ENCODE measurements at regions not wholly inside any gene's neighbourhood (a gene's known extent, or its start where the extent isn't known, plus 50 kb on each side); places are given as distances from the start of the nearest gene placed in this dataset.

DNA sequence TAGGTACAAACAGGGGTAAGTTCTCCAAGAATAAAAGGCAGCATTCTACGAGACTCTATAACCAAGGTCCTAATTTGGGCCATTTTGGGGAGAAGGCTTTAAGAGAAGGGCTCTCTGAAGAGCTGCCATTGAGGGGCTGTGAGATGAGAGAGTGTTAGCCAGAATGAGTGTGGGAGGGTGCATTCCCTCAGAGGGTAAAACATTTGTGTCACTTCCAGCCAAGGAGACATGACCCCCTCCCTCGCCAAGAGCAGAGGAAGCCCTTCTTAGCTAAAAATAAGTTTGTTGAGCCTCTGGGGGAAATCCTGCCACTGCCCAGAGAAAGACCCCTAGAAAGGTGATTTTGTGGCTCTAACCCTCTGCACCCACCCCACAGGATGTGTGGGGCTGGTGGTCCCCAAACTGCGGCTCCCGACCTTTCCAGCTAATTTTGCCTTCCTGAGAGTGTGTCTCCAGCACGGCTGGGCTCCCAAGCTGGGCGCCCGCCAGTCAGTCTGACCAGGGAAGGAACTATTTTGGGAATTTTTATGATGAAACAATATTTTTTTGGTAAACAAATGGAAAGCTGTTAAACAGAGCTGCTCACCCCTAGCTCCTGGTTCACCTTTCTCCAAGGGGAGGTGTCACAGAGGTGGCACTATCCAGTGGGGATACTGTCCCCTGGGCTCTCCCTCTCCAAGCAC lies 65.9 kb upstream of the JDP2 start:
- TF ChIP-seq, protein P1, sequence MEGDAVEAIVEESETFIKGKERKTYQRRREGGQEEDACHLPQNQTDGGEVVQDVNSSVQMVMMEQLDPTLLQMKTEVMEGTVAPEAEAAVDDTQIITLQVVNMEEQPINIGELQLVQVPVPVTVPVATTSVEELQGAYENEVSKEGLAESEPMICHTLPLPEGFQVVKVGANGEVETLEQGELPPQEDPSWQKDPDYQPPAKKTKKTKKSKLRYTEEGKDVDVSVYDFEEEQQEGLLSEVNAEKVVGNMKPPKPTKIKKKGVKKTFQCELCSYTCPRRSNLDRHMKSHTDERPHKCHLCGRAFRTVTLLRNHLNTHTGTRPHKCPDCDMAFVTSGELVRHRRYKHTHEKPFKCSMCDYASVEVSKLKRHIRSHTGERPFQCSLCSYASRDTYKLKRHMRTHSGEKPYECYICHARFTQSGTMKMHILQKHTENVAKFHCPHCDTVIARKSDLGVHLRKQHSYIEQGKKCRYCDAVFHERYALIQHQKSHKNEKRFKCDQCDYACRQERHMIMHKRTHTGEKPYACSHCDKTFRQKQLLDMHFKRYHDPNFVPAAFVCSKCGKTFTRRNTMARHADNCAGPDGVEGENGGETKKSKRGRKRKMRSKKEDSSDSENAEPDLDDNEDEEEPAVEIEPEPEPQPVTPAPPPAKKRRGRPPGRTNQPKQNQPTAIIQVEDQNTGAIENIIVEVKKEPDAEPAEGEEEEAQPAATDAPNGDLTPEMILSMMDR (IDR thresholded peaks at IDR 0.05), result no peak
- Histone ChIP-seq H3K4me3 (peak overlapping the region; percentile 51), H3K27ac (peak overlapping the region; percentile 57 to 80)
- DNase-seq (ENCODE audit: low spot score), result peak; percentile 78

DNA sequence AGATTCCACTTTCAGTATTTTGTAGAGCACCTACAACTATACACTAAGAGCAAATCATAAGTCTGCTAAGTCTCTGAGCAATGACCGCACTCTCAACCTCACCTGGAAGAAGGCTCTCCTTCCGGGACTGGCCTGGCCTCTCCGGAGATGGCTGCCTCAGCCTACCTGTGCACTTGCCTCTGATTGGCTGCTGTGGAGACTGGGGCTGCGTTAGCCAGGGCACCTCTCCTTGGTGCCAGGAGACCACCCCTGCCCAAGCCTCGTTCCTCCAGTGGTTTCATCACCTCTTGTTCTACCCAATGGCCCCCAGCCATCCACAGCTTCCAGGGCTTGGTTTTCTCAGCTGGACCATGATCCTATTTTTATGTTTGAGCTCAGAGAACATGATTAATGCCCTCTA lies 64.7 kb upstream of the JDP2 start:
- no peak overlapping the region for H3K4me3 ChIP-seq
- TF ChIP-seq, protein P1 (IDR thresholded peaks at IDR 0.05), result no peak
- H3K27ac ChIP-seq, result peak overlapping the region; percentile 6 to 57
- no peak for DNase-seq (ENCODE audit: low spot score)

GRCh38 chr14:75363570-75364227 lies 64.1 kb upstream of the JDP2 start:
- H3K4me3 ChIP-seq, result no peak overlapping the region
- H3K27ac ChIP-seq, result peak overlapping the region in 1 of 2 donors; percentile 6
- TF ChIP-seq, protein P1 (IDR thresholded peaks at IDR 0.05), result no peak
- no peak for DNase-seq (ENCODE audit: low spot score)

- Histone ChIP-seq H3K27ac (no peak overlapping the region), H3K4me3 (no peak overlapping the region)
- TF ChIP-seq, protein P1 (IDR thresholded peaks at IDR 0.05), result no peak
- DNase-seq (ENCODE audit: low spot score), result no peak
Measured at GRCh38 chr14:75365116-75365515, 62.7 kb upstream of the JDP2 start.

GRCh38 chr14:75366963-75367362 lies 60.9 kb upstream of the JDP2 start:
- no peak overlapping the region for H3K4me3 ChIP-seq
- no peak overlapping the region for H3K27ac ChIP-seq
- no peak for DNase-seq (ENCODE audit: low spot score)
- TF ChIP-seq, protein P1 (IDR thresholded peaks at IDR 0.05), result no peak

GRCh38 chr14:75368333-75368732 lies 59.5 kb upstream of the JDP2 start:
- DNase-seq (ENCODE audit: low spot score), result no peak
- TF ChIP-seq, protein P1 (IDR thresholded peaks at IDR 0.05), result no peak

GRCh38 chr14:75369506-75369905 lies 58.3 kb upstream of the JDP2 start:
- no peak for DNase-seq (ENCODE audit: low spot score)
- no peak overlapping the region for H3K27ac ChIP-seq
- TF ChIP-seq, protein P1 (IDR thresholded peaks at IDR 0.05), result no peak
- no peak overlapping the region for H3K4me3 ChIP-seq

More at GRCh38 chr14:75368333-75368732, 59.5 kb upstream of the JDP2 start:
- Histone ChIP-seq H3K27ac (no peak overlapping the region), H3K4me3 (no peak overlapping the region)

Measured in coronary artery (tissue), 2 donors.